GM13976 (cell line): ENCODE measurements at regions not wholly inside any gene's neighbourhood (a gene's known extent, or its start where the extent isn't known, plus 50 kb on each side); places are given as distances from the start of the nearest gene placed in this dataset.
"Not testable (repeated sequence)": the region's sequence is repeated elsewhere in the genome, so short reads cannot be mapped to it uniquely, and the experiment has no call there.

ENCODE experiments used
- DNase-seq: peaks from one replicate; pipeline ENCODE4 v3.0.0; 2012; ENCODE audit warnings: low spot score
- CTCF ChIP-seq: IDR thresholded peaks from 2 replicates; pipeline ENCODE4 v1.5.1; 2012; ENCODE audit warnings: borderline replicate concordance, mild to moderate bottlenecking; ENCODE audit not compliant: insufficient read depth; ENCODE audit errors: extremely low read depth, missing control alignments, control extremely low read depth
- in situ Hi-C: fragments of 300-500 bp; cut with MboI; formaldehyde crosslinking; loops from one replicate; pipeline ENCODE4 v1.12.0; 2022; ENCODE audit warnings: low sequenced_read_pairs, mixed read lengths, inconsistent platforms; ENCODE audit not compliant: unreplicated experiment

GRCh38 chr14:48243900-48244299 is 568.5 kb upstream of the MDGA2 start:
- in situ Hi-C loops: no loop called here
- TF ChIP-seq CTCF: no peak
- DNase-seq: no peak

GRCh38 chr14:48229091-48229490 is 553.7 kb upstream of the MDGA2 start:
- no peak for DNase-seq
- in situ Hi-C loops: no loop called here
- TF ChIP-seq CTCF: no peak

- DNase-seq: no peak
- no peak for TF ChIP-seq CTCF
- in situ Hi-C loops: no loop called here
These were observed 518.5 kb upstream of the MDGA2 start for GRCh38 chr14:48193893-48194292.

GRCh38 chr14:48149624-48150023 is 474.2 kb upstream of the MDGA2 start:
- in situ Hi-C loops, DNase-seq: not testable (repeated sequence)

- DNase-seq: no peak
- no peak for TF ChIP-seq CTCF
- in situ Hi-C loops: no loop called here
These were observed 465.4 kb upstream of the MDGA2 start for GRCh38 chr14:48140804-48141203.

GRCh38 chr14:48129472-48129871 is 454.1 kb upstream of the MDGA2 start:
- in situ Hi-C loops: no loop called here
- no peak for TF ChIP-seq CTCF

GRCh38 chr14:48127674-48128073 is 452.3 kb upstream of the MDGA2 start:
- in situ Hi-C loops: no loop called here
- no peak for DNase-seq
- TF ChIP-seq CTCF: no peak

More at GRCh38 chr14:48129472-48129871, 454.1 kb upstream of the MDGA2 start:
- DNase-seq: no peak
